AG09319 (cell line): ENCODE measurements at regions not wholly inside any gene's neighbourhood (a gene's known extent, or its start where the extent isn't known, plus 50 kb on each side); places are given as distances from the start of the nearest gene placed in this dataset.

Experiments
- DNase-seq: peaks from one replicate; pipeline ENCODE4 v3.0.0-alpha.2; 2010; ENCODE audit warnings: low read depth; ENCODE audit errors: extremely low read depth
- TF ChIP-seq, protein P1 (sequence below): IDR thresholded peaks from 2 replicates; pipeline ENCODE4 v1.5.1; 2011; ENCODE audit warnings: low read depth, mild to moderate bottlenecking, inconsistent platforms, low read length, moderate library complexity

DNA sequence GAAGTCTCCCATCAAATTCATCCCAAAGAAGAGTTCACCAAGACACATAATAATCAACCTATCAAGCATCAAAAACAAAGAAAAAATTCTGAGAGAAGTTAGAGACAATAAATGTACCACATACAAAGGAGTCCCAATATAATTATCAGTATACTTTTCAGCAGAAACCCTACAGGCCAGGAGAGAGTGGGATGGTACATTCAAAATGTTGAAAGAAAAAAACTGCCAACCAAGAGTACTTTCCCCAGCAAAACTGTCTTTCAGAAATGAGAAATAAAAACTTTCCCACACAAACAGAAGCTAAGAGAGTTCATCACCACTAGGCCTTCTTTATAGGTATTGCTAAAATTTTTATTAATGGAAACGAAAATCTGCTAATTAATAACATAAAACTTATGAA, 164.4 kb upstream of the LNX1 start:
- DNase-seq: no peak

GRCh38 chr4:53752124-53752523, 160.8 kb upstream of the LNX1 start:
- TF ChIP-seq, protein P1, sequence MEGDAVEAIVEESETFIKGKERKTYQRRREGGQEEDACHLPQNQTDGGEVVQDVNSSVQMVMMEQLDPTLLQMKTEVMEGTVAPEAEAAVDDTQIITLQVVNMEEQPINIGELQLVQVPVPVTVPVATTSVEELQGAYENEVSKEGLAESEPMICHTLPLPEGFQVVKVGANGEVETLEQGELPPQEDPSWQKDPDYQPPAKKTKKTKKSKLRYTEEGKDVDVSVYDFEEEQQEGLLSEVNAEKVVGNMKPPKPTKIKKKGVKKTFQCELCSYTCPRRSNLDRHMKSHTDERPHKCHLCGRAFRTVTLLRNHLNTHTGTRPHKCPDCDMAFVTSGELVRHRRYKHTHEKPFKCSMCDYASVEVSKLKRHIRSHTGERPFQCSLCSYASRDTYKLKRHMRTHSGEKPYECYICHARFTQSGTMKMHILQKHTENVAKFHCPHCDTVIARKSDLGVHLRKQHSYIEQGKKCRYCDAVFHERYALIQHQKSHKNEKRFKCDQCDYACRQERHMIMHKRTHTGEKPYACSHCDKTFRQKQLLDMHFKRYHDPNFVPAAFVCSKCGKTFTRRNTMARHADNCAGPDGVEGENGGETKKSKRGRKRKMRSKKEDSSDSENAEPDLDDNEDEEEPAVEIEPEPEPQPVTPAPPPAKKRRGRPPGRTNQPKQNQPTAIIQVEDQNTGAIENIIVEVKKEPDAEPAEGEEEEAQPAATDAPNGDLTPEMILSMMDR: no peak
- no peak for DNase-seq

More for the DNA sequence above, 164.4 kb upstream of the LNX1 start:
- TF ChIP-seq, protein P1: no peak

DNA sequence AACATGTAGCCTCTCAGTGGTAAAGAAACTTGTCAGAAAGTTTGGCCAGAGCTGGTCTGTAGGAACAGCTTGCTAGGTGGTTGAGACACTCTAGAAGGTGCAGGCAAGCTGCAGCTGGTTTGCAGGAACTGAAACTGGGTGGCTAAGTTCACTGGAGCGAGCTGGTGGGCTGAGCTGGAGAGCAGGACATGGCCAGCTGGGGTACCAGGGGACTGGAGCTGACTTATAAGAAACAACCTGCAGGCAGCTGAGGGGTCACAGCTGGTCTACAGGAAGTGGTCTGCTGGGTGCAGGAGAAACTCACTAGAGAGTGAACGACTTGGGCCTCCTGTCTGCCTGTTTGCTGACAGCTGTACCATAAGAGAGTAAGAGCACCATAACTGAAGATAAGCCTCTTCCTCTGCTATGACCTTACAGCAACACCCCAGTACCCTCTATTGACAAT, 157.1 kb upstream of the LNX1 start:
- TF ChIP-seq, protein P1: no peak
- DNase-seq: no peak

GRCh38 chr4:53747401-53747800, 156.1 kb upstream of the LNX1 start:
- DNase-seq: no peak

DNA sequence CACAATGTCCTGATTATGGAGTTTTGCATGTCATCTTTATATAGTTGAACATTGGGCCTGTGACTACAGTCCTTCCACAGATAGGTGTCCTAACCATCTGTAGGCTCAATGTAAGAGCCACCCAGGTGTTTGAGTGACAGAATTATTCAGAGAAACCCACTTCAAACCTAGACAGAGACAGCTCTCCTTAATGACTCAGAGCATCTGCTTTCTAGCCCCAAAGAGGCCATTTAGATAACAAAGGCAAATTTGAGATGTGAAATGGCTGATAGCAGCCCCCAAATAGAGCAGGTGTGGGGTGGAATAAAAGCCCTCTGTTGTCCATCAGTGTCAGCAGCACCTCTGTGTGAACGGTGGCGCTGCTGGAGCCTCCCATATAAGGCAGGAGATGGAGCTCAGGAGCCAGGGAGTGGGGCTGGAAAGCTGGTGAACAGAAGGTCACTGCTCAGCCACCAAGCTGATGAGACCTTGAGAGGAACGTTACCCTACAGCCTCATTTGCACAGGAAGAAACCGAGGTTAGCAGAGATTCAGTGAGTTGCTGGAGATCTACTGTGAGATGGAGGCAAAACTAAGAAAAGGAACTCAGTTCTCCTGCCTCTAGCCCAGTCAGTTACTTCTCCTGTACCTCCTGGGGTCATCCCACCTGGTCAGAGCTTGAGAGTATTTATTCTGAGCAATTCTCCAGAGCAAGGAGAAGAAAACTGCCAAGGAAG, 153.3 kb upstream of the LNX1 start:
- TF ChIP-seq, protein P1: no peak
- DNase-seq: no peak

More at GRCh38 chr4:53747401-53747800, 156.1 kb upstream of the LNX1 start:
- TF ChIP-seq, protein P1: no peak

- TF ChIP-seq, protein P1: no peak
Observed at GRCh38 chr4:53734584-53735353, 143.5 kb upstream of the LNX1 start.

DNA sequence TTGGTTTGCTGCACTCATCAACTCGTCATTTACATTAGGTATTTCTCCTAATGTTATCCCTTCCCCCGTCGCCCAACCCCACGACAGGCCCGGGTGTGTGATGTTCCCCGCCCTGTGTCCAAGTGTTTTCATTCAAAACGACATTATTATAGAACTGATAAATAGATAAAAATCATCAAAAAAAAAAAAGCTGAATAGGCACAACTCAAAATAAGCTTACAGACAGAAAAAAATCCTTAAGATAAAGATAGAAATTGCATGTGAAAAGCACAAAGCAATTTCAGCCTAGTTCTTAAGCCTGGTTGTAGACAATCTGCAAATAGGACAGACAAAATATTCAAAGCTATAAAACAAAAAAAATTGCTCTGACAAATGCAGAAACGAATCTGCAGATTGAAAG, 142.9 kb upstream of the LNX1 start:
- TF ChIP-seq, protein P1: no peak

More at GRCh38 chr4:53734584-53735353, 143.5 kb upstream of the LNX1 start:
- DNase-seq: no peak

More for the DNA sequence above, 142.9 kb upstream of the LNX1 start:
- DNase-seq: no peak
